A549 (cell line): ENCODE measurements at regions not wholly inside any gene's neighbourhood (a gene's known extent, or its start where the extent isn't known, plus 50 kb on each side); places are given as distances from the start of the nearest gene placed in this dataset.

ENCODE experiments used
- BHLHE40 ChIP-seq: IDR thresholded peaks from 2 replicates; pipeline ENCODE4 v1.6.1; 2012; ENCODE audit warnings: low read depth, low read length, inconsistent platforms
- FOSB ChIP-seq: fragments of 250-450 bp; sonication (Bioruptor Pico); IDR thresholded peaks from 2 replicates; pipeline ENCODE4 v1.5.0; 2020; ENCODE audit warnings: mild to moderate bottlenecking, moderate library complexity
- GATA3 ChIP-seq: IDR thresholded peaks from 2 replicates; pipeline ENCODE4 v1.6.1; 2012; ENCODE audit warnings: borderline replicate concordance
- HDAC2 ChIP-seq: fragments of 200-600 bp; sonication (generic); IDR thresholded peaks from 2 replicates; pipeline ENCODE4 v1.6.1; 2016
- POLR2A ChIP-seq: IDR thresholded peaks from 2 replicates; pipeline ENCODE4 v1.6.1; 2012; ENCODE audit warnings: mild to moderate bottlenecking, low read length
- RFX5 ChIP-seq: fragments of 450-650 bp; IDR thresholded peaks from 2 replicates; pipeline ENCODE4 v1.7.1; 2014; ENCODE audit warnings: antibody characterized with exemption, mild to moderate bottlenecking, moderate library complexity
- TF ChIP-seq, protein P1 (sequence below): fragments of >200 bp; sonication (Bioruptor Twin); formaldehyde crosslinking; IDR thresholded peaks from 3 replicates; pipeline ENCODE4 v1.5.1; 2016
- TF ChIP-seq, protein P2 (sequence below): fragments of 200-600 bp; sonication (generic); IDR thresholded peaks from 2 replicates; pipeline ENCODE4 v1.6.1; 2016; ENCODE audit warnings: antibody characterized with exemption, mild to moderate bottlenecking, moderate library complexity

DNA sequence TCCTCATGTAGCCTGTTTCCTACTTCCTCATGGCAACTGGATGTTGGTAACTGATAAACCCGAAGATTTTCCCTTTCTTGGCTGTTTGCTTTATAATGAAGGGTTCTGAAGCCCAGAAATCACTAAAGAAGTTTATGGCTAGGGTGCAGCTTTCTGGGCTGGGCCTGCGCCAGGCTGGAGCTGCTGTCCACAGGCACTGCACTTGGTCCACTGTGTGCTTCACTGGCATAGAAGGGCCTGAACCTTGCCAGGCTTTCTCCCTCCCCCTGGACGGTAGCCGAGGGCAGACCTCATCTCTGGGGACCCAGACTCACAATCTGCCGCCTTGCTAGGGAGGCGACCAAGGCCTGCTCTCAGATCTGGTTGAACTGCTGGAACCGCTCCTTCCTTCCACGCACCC lies 133.3 kb upstream of the SPRED2 start:
- no peak for TF ChIP-seq RFX5
- no peak for TF ChIP-seq GATA3
- no peak for TF ChIP-seq HDAC2
- TF ChIP-seq, protein P1, sequence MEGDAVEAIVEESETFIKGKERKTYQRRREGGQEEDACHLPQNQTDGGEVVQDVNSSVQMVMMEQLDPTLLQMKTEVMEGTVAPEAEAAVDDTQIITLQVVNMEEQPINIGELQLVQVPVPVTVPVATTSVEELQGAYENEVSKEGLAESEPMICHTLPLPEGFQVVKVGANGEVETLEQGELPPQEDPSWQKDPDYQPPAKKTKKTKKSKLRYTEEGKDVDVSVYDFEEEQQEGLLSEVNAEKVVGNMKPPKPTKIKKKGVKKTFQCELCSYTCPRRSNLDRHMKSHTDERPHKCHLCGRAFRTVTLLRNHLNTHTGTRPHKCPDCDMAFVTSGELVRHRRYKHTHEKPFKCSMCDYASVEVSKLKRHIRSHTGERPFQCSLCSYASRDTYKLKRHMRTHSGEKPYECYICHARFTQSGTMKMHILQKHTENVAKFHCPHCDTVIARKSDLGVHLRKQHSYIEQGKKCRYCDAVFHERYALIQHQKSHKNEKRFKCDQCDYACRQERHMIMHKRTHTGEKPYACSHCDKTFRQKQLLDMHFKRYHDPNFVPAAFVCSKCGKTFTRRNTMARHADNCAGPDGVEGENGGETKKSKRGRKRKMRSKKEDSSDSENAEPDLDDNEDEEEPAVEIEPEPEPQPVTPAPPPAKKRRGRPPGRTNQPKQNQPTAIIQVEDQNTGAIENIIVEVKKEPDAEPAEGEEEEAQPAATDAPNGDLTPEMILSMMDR, result no peak
- TF ChIP-seq BHLHE40, result no peak
- no peak for TF ChIP-seq FOSB (CRISPR knock-in tag)
- no peak for TF ChIP-seq POLR2A
- TF ChIP-seq, protein P2, sequence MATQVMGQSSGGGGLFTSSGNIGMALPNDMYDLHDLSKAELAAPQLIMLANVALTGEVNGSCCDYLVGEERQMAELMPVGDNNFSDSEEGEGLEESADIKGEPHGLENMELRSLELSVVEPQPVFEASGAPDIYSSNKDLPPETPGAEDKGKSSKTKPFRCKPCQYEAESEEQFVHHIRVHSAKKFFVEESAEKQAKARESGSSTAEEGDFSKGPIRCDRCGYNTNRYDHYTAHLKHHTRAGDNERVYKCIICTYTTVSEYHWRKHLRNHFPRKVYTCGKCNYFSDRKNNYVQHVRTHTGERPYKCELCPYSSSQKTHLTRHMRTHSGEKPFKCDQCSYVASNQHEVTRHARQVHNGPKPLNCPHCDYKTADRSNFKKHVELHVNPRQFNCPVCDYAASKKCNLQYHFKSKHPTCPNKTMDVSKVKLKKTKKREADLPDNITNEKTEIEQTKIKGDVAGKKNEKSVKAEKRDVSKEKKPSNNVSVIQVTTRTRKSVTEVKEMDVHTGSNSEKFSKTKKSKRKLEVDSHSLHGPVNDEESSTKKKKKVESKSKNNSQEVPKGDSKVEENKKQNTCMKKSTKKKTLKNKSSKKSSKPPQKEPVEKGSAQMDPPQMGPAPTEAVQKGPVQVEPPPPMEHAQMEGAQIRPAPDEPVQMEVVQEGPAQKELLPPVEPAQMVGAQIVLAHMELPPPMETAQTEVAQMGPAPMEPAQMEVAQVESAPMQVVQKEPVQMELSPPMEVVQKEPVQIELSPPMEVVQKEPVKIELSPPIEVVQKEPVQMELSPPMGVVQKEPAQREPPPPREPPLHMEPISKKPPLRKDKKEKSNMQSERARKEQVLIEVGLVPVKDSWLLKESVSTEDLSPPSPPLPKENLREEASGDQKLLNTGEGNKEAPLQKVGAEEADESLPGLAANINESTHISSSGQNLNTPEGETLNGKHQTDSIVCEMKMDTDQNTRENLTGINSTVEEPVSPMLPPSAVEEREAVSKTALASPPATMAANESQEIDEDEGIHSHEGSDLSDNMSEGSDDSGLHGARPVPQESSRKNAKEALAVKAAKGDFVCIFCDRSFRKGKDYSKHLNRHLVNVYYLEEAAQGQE, result no peak
